H9 (cell line): ENCODE measurements at regions not wholly inside any gene's neighbourhood (a gene's known extent, or its start where the extent isn't known, plus 50 kb on each side); places are given as distances from the start of the nearest gene placed in this dataset.

Source experiments
- DNase-seq: peaks from one replicate; pipeline ENCODE4 v3.0.0-alpha.2; 2017
- H2AFZ ChIP-seq: one replicate; pipeline ENCODE4 v1.6.1; 2013; ENCODE audit warnings: mild to moderate bottlenecking, low read length, control low read depth, moderate library complexity
- H2AK5ac ChIP-seq: 2 replicates; pipeline ENCODE4 v1.6.1; 2013; ENCODE audit warnings: low read length, control low read depth, mixed read lengths; ENCODE audit not compliant: insufficient read length
- H2BK120ac ChIP-seq: one replicate; pipeline ENCODE4 v1.6.1; 2013; ENCODE audit warnings: low read depth, mild to moderate bottlenecking, low read length, control low read depth, inconsistent platforms; ENCODE audit not compliant: poor library complexity, severe bottlenecking
- H2BK12ac ChIP-seq: 2 replicates; pipeline ENCODE4 v1.6.1; 2013; ENCODE audit warnings: low read length, control low read depth, mixed read lengths, low read depth; ENCODE audit not compliant: insufficient read length
- H2BK15ac ChIP-seq: 2 replicates; pipeline ENCODE4 v1.6.1; 2013; ENCODE audit warnings: low read depth, low read length, control low read depth
- H2BK20ac ChIP-seq: one replicate; pipeline ENCODE4 v1.6.1; 2013; ENCODE audit warnings: low read depth, mild to moderate bottlenecking, low read length, control low read depth, inconsistent platforms; ENCODE audit not compliant: poor library complexity, severe bottlenecking
- H2BK5ac ChIP-seq: 2 replicates; pipeline ENCODE4 v1.6.1; 2013; ENCODE audit warnings: low read length, control low read depth, mixed read lengths; ENCODE audit not compliant: insufficient read length
- H3K14ac ChIP-seq: 2 replicates; pipeline ENCODE4 v1.6.1; 2013; ENCODE audit warnings: low read length, control low read depth; ENCODE audit not compliant: insufficient read depth
- H3K18ac ChIP-seq: 2 replicates; pipeline ENCODE4 v1.6.1; 2013; ENCODE audit warnings: low read depth, mild to moderate bottlenecking, mixed read lengths, low read length, control low read depth; ENCODE audit not compliant: insufficient read length
- H3K23ac ChIP-seq: 2 replicates; pipeline ENCODE4 v1.6.1; 2013; ENCODE audit warnings: low read length, control low read depth, mixed read lengths, low read depth; ENCODE audit not compliant: insufficient read length
- H3K23me2 ChIP-seq: 2 replicates; pipeline ENCODE4 v1.6.1; 2013; ENCODE audit warnings: low read depth, mild to moderate bottlenecking, mixed read lengths, low read length, control low read depth; ENCODE audit not compliant: insufficient read length, poor library complexity, severe bottlenecking
- H3K27ac ChIP-seq: 2 replicates; pipeline ENCODE4 v1.5.1; 2013; ENCODE audit warnings: low read length, control low read depth, mixed read lengths, low read depth; ENCODE audit not compliant: insufficient read length
- H3K27me3 ChIP-seq: 2 replicates; pipeline ENCODE4 v1.6.1; 2013; ENCODE audit warnings: low read length, control low read depth, inconsistent platforms; ENCODE audit not compliant: insufficient read depth
- H3K4ac ChIP-seq: 2 replicates; pipeline ENCODE4 v1.6.1; 2013; ENCODE audit warnings: low read depth, mild to moderate bottlenecking, control low read depth, inconsistent platforms, low read length, moderate library complexity
- H3K4me1 ChIP-seq: 2 replicates; pipeline ENCODE4 v1.6.1; 2013; ENCODE audit warnings: low read length, control low read depth, inconsistent platforms; ENCODE audit not compliant: insufficient read depth
- H3K4me2 ChIP-seq: 2 replicates; pipeline ENCODE4 v1.6.1; 2013; ENCODE audit warnings: low read length, control low read depth, mixed read lengths; ENCODE audit not compliant: insufficient read length, insufficient read depth
- H3K56ac ChIP-seq: 2 replicates; pipeline ENCODE4 v1.6.1; 2013; ENCODE audit warnings: low read depth, mild to moderate bottlenecking, mixed read lengths, low read length, control low read depth; ENCODE audit not compliant: insufficient read length
- H3K79me1 ChIP-seq: 2 replicates; pipeline ENCODE4 v1.6.1; 2013; ENCODE audit warnings: low read depth, mild to moderate bottlenecking, moderate library complexity, low read length, control low read depth, inconsistent platforms; ENCODE audit not compliant: insufficient read depth, poor library complexity, severe bottlenecking
- H3K79me2 ChIP-seq: 2 replicates; pipeline ENCODE4 v1.6.1; 2013; ENCODE audit warnings: low read length, control low read depth, inconsistent platforms; ENCODE audit not compliant: insufficient read depth
- H3K9ac ChIP-seq: 2 replicates; pipeline ENCODE4 v1.6.1; 2013; ENCODE audit warnings: low read length, control low read depth, mixed read lengths; ENCODE audit not compliant: insufficient read length; ENCODE audit errors: extremely low read depth
- H3K9me3 ChIP-seq: one replicate; pipeline ENCODE4 v1.6.1; 2013; ENCODE audit warnings: low read depth, low read length, inconsistent platforms; ENCODE audit not compliant: control insufficient read depth
- H3T11ph ChIP-seq: one replicate; pipeline ENCODE4 v1.6.1; 2013; ENCODE audit warnings: mild to moderate bottlenecking, low read length, control low read depth, inconsistent platforms
- H4K20me1 ChIP-seq: one replicate; pipeline ENCODE4 v1.6.1; 2013; ENCODE audit not compliant: control insufficient read depth, insufficient read length, insufficient read depth
- H4K5ac ChIP-seq: 2 replicates; pipeline ENCODE4 v1.6.1; 2013; ENCODE audit warnings: low read depth, mild to moderate bottlenecking, mixed read lengths, low read length, control low read depth; ENCODE audit not compliant: insufficient read length
- H4K8ac ChIP-seq: replicated peaks from 2 replicates; pipeline ENCODE4 v1.6.1; 2013; ENCODE audit warnings: low read length, control low read depth, mixed read lengths, low read depth; ENCODE audit not compliant: insufficient read length
- H4K91ac ChIP-seq: 2 replicates; pipeline ENCODE4 v1.6.1; 2013; ENCODE audit warnings: low read depth, mild to moderate bottlenecking, moderate library complexity, mixed read lengths, low read length, control low read depth; ENCODE audit not compliant: insufficient read length
- H3K27ac Mint-ChIP-seq, 3 experiments: 2 replicates in 2 of 3; 3 replicates in 1 of 3; pipeline ENCODE4 v1.8.0; 2020 to 2021; ENCODE audit warnings: mixed read lengths in 3 of 3, mild to moderate bottlenecking in 1 of 3, moderate library complexity in 1 of 3
- H3K27me3 Mint-ChIP-seq: 2 replicates; pipeline ENCODE4 v1.8.0; 2021; ENCODE audit warnings: low read depth, mild to moderate bottlenecking, moderate library complexity, mixed read lengths
- H3K36me3 Mint-ChIP-seq, 3 experiments: 2 replicates in 2 of 3; 3 replicates in 1 of 3; pipeline ENCODE4 v1.8.0; 2020 to 2021; ENCODE audit warnings: low read depth in 3 of 3, mixed read lengths in 3 of 3; ENCODE audit not compliant: insufficient read depth in 1 of 3
- H3K4me1 Mint-ChIP-seq, 2 experiments: 2 replicates each; pipeline ENCODE4 v1.8.0; 2020; ENCODE audit warnings: mixed read lengths in 2 of 2
- H3K4me3 Mint-ChIP-seq, 2 experiments: 2 replicates in 1 of 2; 3 replicates in 1 of 2; pipeline ENCODE4 v1.8.0; 2020 to 2021; ENCODE audit warnings: mild to moderate bottlenecking in 2 of 2, mixed read lengths in 2 of 2, moderate library complexity in 1 of 2
- H3K9me3 Mint-ChIP-seq, 2 experiments: 2 replicates in 1 of 2; 3 replicates in 1 of 2; pipeline ENCODE4 v1.8.0; 2020; ENCODE audit warnings: mild to moderate bottlenecking in 2 of 2, mixed read lengths in 2 of 2, moderate library complexity in 1 of 2
- CTCF ChIP-seq: fragments of 200-600 bp; sonication (generic); conservative IDR thresholded peaks from 3 replicates; pipeline ENCODE4 v1.8.0; 2021; ENCODE audit warnings: antibody characterized with exemption, mild to moderate bottlenecking
- WGBS: extraction: QIAGEN DNeasy Blood & Tissue Kit; methylation state at CpG from one replicate; pipeline ENCODE4 v1.1.7; 2013; ENCODE audit warnings: missing lambda C conversion rate, low lambda C conversion rate, mixed read lengths; ENCODE audit not compliant: insufficient read length; ENCODE audit errors: extremely low coverage; 5-methylcytosine and 5-hydroxymethylcytosine counted together

- H3K79me1 ChIP-seq = no peaks in the 10 kb centered on the region
- no peak overlapping the region for H2BK120ac ChIP-seq
- no peak overlapping the region for H2AFZ ChIP-seq
- H3K23ac ChIP-seq = no peak overlapping the region
- no peaks in the 10 kb centered on the region for H3K27me3 ChIP-seq
- Mint-ChIP-seq H3K27me3 (no peaks in the 10 kb centered on the region), H3K27ac (no peak overlapping the region), H3K36me3 (no peaks in the 10 kb centered on the region), H3K4me1 (peaks cover 0 to 1% of the 10 kb centered on the region in 2 experiments; a peak in 1 of 4 replicates), H3K9me3 (no peaks in the 10 kb centered on the region), H3K4me3 (no peak overlapping the region)
- no peak overlapping the region for H3K4ac ChIP-seq
- H3K79me2 ChIP-seq = no peaks in the 10 kb centered on the region
- H4K5ac ChIP-seq = no peak overlapping the region
- no peaks in the 10 kb centered on the region for H4K20me1 ChIP-seq
- H2BK15ac ChIP-seq = no peak overlapping the region
- no peaks in the 10 kb centered on the region for H3K23me2 ChIP-seq
- WGBS = no CpG with 5 or more reads among the region's 2 CpGs
- TF ChIP-seq CTCF = no peak
- H3K27ac ChIP-seq = no peak overlapping the region
- H3K9me3 ChIP-seq = no peaks in the 10 kb centered on the region
- H3K56ac ChIP-seq = no peak overlapping the region
- no peak for DNase-seq
- H2AK5ac ChIP-seq = no peak overlapping the region
- H2BK12ac ChIP-seq = no peak overlapping the region
- no peak overlapping the region for H3T11ph ChIP-seq
- no peak overlapping the region for H4K91ac ChIP-seq
- no peak overlapping the region for H3K14ac ChIP-seq
- H3K9ac ChIP-seq = no peak overlapping the region
- no peak overlapping the region for H4K8ac ChIP-seq
- H2BK5ac ChIP-seq = no peak overlapping the region
- no peaks in the 10 kb centered on the region for H3K4me1 ChIP-seq
- H3K4me2 ChIP-seq = no peak overlapping the region
- no peak overlapping the region for H2BK20ac ChIP-seq
- no peak overlapping the region for H3K18ac ChIP-seq
Observed at GRCh38 chr2:161041356-161041755, 118.9 kb upstream of the TANK start.
